Activated naive CD8-positive, alpha-beta T cell treated with anti-CD3 and anti-CD28 coated beads, Interleukin-2, amount 10 ng/mL, durations not matched to agents 7 days and 5 days (primary cell): ENCODE measurements at regions not wholly inside any gene's neighbourhood (a gene's known extent, or its start where the extent isn't known, plus 50 kb on each side); places are given as distances from the start of the nearest gene placed in this dataset. TPM values are rescaled to one million over a fixed set of nuclear protein-coding genes. Genes with fewer than 3 reads are reported as not detected.
"Not testable (repeated sequence)": the region's sequence is repeated elsewhere in the genome, so short reads cannot be mapped to it uniquely, and the experiment has no call there.

ENCODE experiments used
- ATAC-seq: fragments of 150-1000 bp; cut with Tn5 transposase; one replicate; pipeline ENCODE4 v1.10.0; 2021; ENCODE audit warnings: low read depth, moderate library complexity
- POLR2A ChIA-PET: fragments of 350-600 bp; sonication (Branson Sonifier 250); formaldehyde crosslinking; loops from one replicate; lab custom pipeline; 2021; ENCODE audit warnings: antibody characterized with exemption; lab: Charles Lee
- DNase-seq: peaks from one replicate; pipeline ENCODE4 v3.0.0; 2021
- H3K27ac Mint-ChIP-seq: one replicate; pipeline ENCODE4 v1.8.0; 2022; ENCODE audit warnings: mild to moderate bottlenecking, mixed read lengths
- H3K27me3 Mint-ChIP-seq: one replicate; pipeline ENCODE4 v1.8.0; 2022; ENCODE audit warnings: mild to moderate bottlenecking, moderate library complexity, mixed read lengths
- H3K36me3 Mint-ChIP-seq: one replicate; pipeline ENCODE4 v1.8.0; 2021; ENCODE audit warnings: mild to moderate bottlenecking, mixed read lengths
- H3K4me1 Mint-ChIP-seq: one replicate; pipeline ENCODE4 v1.8.0; 2021; ENCODE audit warnings: mixed read lengths
- H3K4me3 Mint-ChIP-seq: one replicate; pipeline ENCODE4 v1.8.0; 2022; ENCODE audit warnings: mild to moderate bottlenecking, moderate library complexity, mixed read lengths
- H3K9me3 Mint-ChIP-seq: one replicate; pipeline ENCODE4 v1.8.0; 2021; ENCODE audit warnings: mixed read lengths
- microRNA-seq: library from miRNA; unstranded; fragments of <30 nt; microRNA quantifications from one replicate; pipeline ENCODE4 v1.2.0, GENCODE V29; 2022

DNA sequence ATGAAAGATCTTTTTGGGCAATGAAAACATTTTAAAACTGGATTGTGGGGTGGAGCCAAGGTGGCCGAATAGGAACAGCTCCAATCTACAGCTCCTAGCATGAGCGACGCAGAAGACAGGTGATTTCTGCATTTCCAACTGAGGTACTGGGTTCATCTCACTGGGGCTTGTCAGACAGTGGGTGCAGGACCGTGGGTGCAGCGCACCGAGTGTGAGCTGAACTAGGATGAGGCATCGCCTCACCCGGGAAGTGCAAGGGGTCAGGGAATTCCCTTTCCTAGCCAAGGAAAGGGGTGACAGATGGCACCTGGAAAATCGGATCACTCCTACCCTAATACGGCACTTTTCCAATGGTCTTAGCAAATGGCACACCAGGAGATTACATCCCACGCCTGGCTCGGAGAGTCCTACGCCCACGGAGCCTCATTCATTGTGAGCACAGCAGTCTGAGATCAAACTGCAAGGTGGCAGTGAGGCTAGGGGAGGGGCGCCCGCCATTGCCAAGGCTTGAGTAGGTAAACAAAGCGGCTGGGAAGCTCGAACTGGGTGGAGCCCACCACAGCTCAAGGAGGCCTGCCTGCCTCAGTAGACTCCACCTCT lies 84.3 kb upstream of the FANCL start:
- H3K4me3 Mint-ChIP-seq, H3K4me1 Mint-ChIP-seq, H3K36me3 Mint-ChIP-seq, DNase-seq, H3K27ac Mint-ChIP-seq, ATAC-seq, H3K27me3 Mint-ChIP-seq, H3K9me3 Mint-ChIP-seq, POLR2A ChIA-PET: not testable (repeated sequence)

DNA sequence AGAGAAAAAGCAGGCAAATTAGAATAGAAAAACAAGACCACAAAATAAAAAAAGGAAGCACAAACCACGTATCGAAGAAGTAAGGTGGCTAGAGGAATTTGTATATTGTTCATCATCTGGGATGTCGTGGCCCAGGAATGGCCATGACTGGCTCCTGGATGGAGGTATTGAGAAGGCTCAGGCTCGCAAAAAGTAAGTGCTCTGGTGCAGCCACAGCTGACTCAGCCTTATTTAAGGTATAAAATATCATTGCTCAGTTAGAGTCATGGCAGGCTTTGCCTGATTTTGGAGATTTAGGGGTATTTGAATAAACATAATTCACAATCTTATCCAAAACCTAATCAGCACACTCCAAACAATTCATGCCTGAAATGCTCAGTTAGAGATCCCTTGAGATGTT lies 78.4 kb upstream of the FANCL start:
- H3K4me3 Mint-ChIP-seq, result no peak overlapping the region
- no peak for DNase-seq
- no peaks in the 10 kb centered on the region for H3K36me3 Mint-ChIP-seq
- H3K9me3 Mint-ChIP-seq, result no peaks in the 10 kb centered on the region
- no peak for ATAC-seq
- no peaks in the 10 kb centered on the region for H3K4me1 Mint-ChIP-seq
- POLR2A ChIA-PET, result no interaction called here
- H3K27me3 Mint-ChIP-seq, result no peaks in the 10 kb centered on the region
- H3K27ac Mint-ChIP-seq, result no peak overlapping the region

DNA sequence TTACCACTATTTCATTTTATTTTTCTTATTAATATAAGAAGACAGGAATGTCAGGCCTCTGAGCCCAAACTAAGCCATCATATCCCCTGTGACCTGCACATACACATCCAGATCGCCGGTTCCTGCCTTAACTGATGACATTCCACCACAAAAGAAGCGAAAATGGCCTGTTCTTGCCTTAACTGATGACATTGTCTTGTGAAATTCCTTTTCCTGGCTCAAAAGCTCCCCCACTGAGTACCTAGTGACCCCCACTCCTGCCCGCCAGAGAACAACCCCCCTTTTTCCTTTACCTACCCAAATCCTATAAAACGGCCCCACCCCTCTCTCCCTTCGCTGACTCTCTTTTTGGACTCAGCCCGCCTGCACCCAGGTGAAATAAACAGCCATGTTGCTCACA lies 77.8 kb upstream of the FANCL start:
- H3K4me1 Mint-ChIP-seq, H3K9me3 Mint-ChIP-seq, H3K36me3 Mint-ChIP-seq, DNase-seq, ATAC-seq, POLR2A ChIA-PET, H3K27me3 Mint-ChIP-seq, H3K27ac Mint-ChIP-seq, H3K4me3 Mint-ChIP-seq: not testable (repeated sequence)

GRCh38 chr2:58313926-58314325 lies 72.8 kb upstream of the FANCL start:
- H3K4me1 Mint-ChIP-seq, result no peaks in the 10 kb centered on the region
- no peak overlapping the region for H3K4me3 Mint-ChIP-seq
- ATAC-seq, result no peak
- no peaks in the 10 kb centered on the region for H3K27me3 Mint-ChIP-seq
- POLR2A ChIA-PET, result no interaction called here
- H3K9me3 Mint-ChIP-seq, result peaks cover 1% of the 10 kb centered on the region
- no peak for DNase-seq
- H3K27ac Mint-ChIP-seq, result no peak overlapping the region
- H3K36me3 Mint-ChIP-seq, result no peaks in the 10 kb centered on the region

- Mint-ChIP-seq H3K4me1 (no peaks in the 10 kb centered on the region), H3K27ac (no peak overlapping the region), H3K27me3 (peaks cover 4% of the 10 kb centered on the region), H3K9me3 (peaks cover 1% of the 10 kb centered on the region), H3K4me3 (no peak overlapping the region), H3K36me3 (no peaks in the 10 kb centered on the region)
- DNase-seq, result no peak
- POLR2A ChIA-PET, result no interaction called here
- no peak for ATAC-seq
Observed at GRCh38 chr2:58308435-58308834, 67.3 kb upstream of the FANCL start.

- DNase-seq (no peak), ATAC-seq (no peak)
- Mint-ChIP-seq H3K4me3 (no peak overlapping the region), H3K9me3 (no peaks in the 10 kb centered on the region), H3K4me1 (no peaks in the 10 kb centered on the region), H3K27ac (no peak overlapping the region), H3K36me3 (no peaks in the 10 kb centered on the region), H3K27me3 (peaks cover 8% of the 10 kb centered on the region)
- POLR2A ChIA-PET, result no interaction called here
Observed at GRCh38 chr2:58304843-58305242, 63.7 kb upstream of the FANCL start.

DNA sequence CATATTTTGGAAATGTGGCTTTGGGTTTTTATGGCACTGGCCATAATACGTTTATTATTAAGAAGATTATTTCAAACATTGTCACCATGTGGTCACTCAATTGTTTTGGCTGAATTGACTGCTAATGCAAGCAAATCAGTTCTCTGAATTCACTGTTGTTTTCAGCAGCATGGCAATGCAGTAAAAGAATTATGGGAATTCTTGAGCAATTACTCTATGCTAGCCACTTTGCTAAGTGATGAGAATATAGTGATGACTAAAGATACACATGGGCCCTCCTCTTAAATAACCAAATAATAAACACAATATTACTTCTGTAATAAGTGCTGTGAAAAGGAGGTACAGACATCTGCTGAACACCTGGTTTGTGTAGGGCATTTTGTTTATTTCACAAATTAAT lies 58.0 kb upstream of the FANCL start:
- POLR2A ChIA-PET, result no interaction called here
- no peaks in the 10 kb centered on the region for H3K36me3 Mint-ChIP-seq

DNA sequence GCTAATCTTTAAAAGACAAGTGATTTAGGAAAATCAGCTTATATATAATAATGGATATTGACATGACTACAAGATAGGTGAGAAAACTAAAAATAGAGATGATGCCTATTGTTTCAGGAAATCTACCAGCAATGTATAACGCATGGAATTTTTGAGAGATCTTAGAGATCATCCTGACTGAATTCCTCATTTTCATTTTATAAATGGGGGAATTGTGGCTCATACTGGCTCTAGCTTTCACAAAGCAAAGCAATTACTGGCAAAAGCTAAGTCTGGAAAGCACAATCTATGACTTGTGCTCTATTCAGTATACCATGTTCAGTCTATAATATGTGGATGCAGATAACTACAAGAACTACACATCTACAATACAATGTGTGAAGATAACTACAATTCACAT lies 51.9 kb upstream of the FANCL start:
- DNase-seq (no peak), ATAC-seq (no peak)
- H3K36me3 Mint-ChIP-seq, result no peaks in the 10 kb centered on the region
- no peaks in the 10 kb centered on the region for H3K9me3 Mint-ChIP-seq
- no peak overlapping the region for H3K27ac Mint-ChIP-seq
- POLR2A ChIA-PET, result no interaction called here
- H3K27me3 Mint-ChIP-seq, result peaks cover 18% of the 10 kb centered on the region
- no peaks in the 10 kb centered on the region for H3K4me1 Mint-ChIP-seq
- no peak overlapping the region for H3K4me3 Mint-ChIP-seq

More for the DNA sequence above, 58.0 kb upstream of the FANCL start:
- ATAC-seq (no peak), DNase-seq (no peak)
- Mint-ChIP-seq H3K9me3 (no peaks in the 10 kb centered on the region), H3K27me3 (peaks cover 13% of the 10 kb centered on the region), H3K4me3 (no peak overlapping the region), H3K4me1 (no peaks in the 10 kb centered on the region), H3K27ac (no peak overlapping the region)

GRCh38 chr2:58291726-58292438 lies 50.8 kb upstream of the FANCL start:
- peaks cover 18% of the 10 kb centered on the region for H3K27me3 Mint-ChIP-seq
- POLR2A ChIA-PET, result no interaction called here
- no peaks in the 10 kb centered on the region for H3K9me3 Mint-ChIP-seq
- ATAC-seq (no peak), DNase-seq (no peak)
- no peaks in the 10 kb centered on the region for H3K4me1 Mint-ChIP-seq
- H3K27ac Mint-ChIP-seq, result no peak overlapping the region
- H3K4me3 Mint-ChIP-seq, result no peak overlapping the region
- H3K36me3 Mint-ChIP-seq, result no peaks in the 10 kb centered on the region

Small RNA genes in the stretch of these regions (microRNA-seq; reads per million reads assigned to microRNA genes)
- not detected for gene MIR4432
